ENCODE measurements at regions not wholly inside any gene's neighbourhood (a gene's known extent, or its start where the extent isn't known, plus 50 kb on each side); places are given as distances from the start of the nearest gene placed in this dataset.

DNA sequence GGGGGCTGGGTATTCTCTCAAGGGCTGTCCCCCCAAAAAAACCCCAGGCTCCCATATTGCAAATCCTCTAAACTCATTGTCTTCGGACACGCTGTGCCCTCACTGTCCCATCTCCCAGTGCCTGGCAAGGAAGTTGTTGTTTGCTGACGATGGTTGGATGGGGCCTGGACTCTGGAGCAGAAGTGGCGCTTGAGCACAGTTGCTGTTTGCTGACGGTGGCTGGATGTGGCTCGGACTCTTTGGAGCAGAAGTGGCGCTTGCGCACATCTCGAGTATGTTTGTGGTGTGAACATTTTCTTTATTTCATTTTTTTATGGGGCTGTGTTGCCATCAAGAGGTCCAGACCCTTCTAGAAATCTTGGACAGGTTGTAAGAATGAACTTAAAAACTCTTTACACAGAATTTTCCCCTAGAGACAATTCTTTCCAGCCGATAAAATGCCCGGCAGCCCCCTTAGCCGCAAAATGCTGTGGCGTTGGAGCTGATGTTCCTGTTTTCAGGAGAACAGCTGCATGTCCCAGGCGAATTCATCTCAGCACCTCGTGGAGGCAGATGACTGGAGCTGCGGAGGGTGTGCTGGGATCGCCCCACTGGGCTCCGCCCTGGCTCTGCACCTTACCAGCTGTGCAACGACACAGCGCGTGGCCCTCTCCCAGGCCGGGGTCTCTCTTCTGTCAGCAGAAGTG lies 1167.4 kb downstream of the BRD1 start:
- Histone ChIP-seq H3K27ac (ENCODE audit: low read depth, low read length) (no peak overlapping the region), H3K9ac (ENCODE audit: low read length) (no peak overlapping the region), H3K36me3 (ENCODE audit: low read length) (no peaks in the 10 kb centered on the region), H3K9me3 (ENCODE audit: insufficient read depth, low read length) (no peaks in the 10 kb centered on the region), H3K4me2 (ENCODE audit: low read depth, low read length, poor library complexity, severe bottlenecking) (no peak overlapping the region), H3K27me3 (ENCODE audit: low read length) (no peaks in the 10 kb centered on the region), H3K9me2 (replicated peaks; ENCODE audit: insufficient read depth, low read length) (no peaks in the 10 kb centered on the region), H3K4me3 (ENCODE audit: insufficient read depth, low read length, poor library complexity, severe bottlenecking) (no peak overlapping the region), H2AFZ (ENCODE audit: low read depth, low read length, severe bottlenecking) (no peak overlapping the region), H4K20me1 (ENCODE audit: low read depth, low read length) (no peaks in the 10 kb centered on the region), H3F3A (ENCODE audit: insufficient read depth) (no peaks in the 10 kb centered on the region), H3K79me2 (ENCODE audit: insufficient read depth, low read length) (no peaks in the 10 kb centered on the region)
- TF ChIP-seq EZH2phosphoT487 (conservative IDR thresholded peaks at IDR 0.05; ENCODE audit: low read length), result no peak

DNA sequence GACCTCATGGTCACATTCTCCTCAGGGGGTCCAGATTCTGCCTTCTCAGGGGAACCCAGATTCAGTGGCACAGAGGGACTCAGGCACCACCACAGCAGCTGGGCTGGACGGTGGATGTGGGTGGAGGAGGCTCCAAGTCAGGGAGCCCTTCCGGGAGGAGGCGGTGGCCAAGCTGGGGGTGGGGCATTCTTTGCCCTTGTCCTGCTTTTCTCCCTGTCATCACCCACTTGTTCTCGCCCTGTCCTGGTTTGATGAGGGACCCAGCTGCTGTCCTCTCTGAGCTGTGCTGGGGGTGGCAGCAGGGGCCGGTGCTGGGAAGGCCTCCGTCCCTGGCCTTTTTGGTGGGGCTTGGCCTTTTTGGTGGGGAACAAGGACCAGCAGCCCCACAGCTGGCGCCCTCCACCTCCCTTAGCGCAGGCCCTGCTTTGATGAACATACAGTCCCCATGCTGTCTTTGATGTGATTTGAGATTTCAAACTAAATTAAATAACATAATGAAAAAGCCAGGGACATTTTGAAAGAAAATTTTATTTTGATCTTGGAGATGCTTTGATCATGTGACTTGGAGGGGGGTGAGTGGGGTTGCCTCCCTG lies 1168.2 kb downstream of the BRD1 start:
- H3K9me2 ChIP-seq (replicated peaks; ENCODE audit: insufficient read depth, low read length), result no peaks in the 10 kb centered on the region
- no peak for TF ChIP-seq EZH2phosphoT487 (conservative IDR thresholded peaks at IDR 0.05; ENCODE audit: low read length)
- TF ChIP-seq, protein P1, sequence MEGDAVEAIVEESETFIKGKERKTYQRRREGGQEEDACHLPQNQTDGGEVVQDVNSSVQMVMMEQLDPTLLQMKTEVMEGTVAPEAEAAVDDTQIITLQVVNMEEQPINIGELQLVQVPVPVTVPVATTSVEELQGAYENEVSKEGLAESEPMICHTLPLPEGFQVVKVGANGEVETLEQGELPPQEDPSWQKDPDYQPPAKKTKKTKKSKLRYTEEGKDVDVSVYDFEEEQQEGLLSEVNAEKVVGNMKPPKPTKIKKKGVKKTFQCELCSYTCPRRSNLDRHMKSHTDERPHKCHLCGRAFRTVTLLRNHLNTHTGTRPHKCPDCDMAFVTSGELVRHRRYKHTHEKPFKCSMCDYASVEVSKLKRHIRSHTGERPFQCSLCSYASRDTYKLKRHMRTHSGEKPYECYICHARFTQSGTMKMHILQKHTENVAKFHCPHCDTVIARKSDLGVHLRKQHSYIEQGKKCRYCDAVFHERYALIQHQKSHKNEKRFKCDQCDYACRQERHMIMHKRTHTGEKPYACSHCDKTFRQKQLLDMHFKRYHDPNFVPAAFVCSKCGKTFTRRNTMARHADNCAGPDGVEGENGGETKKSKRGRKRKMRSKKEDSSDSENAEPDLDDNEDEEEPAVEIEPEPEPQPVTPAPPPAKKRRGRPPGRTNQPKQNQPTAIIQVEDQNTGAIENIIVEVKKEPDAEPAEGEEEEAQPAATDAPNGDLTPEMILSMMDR (IDR thresholded peaks at IDR 0.05; ENCODE audit: insufficient read depth, low read length, poor library complexity, severe bottlenecking), result no peak

DNA sequence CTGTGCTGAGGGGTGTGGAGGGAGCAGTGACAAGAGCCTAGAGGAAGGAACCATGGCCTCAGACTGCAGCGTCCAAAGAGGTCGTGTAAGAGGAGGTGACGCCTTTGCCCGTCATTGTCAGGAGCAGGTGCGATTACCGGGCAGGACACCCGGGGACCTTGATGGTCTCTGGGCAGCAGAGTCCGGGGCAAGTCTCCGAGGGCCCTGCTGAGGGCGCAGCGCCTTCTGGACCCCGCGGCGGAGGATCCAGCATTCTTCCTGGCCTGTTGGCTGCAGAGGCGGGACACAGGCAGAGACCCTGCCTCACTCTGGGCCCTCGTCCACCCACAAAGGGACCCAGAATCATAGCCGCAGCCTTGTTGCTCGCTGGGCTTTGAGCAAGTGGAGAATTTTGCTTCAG lies 1168.8 kb downstream of the BRD1 start:
- H3F3A ChIP-seq (ENCODE audit: insufficient read depth), result no peaks in the 10 kb centered on the region
- no peak overlapping the region for H3K4me2 ChIP-seq (ENCODE audit: low read depth, low read length, poor library complexity, severe bottlenecking)
- TF ChIP-seq, protein P1 (IDR thresholded peaks at IDR 0.05; ENCODE audit: insufficient read depth, low read length, poor library complexity, severe bottlenecking), result no peak
- TF ChIP-seq EZH2phosphoT487 (conservative IDR thresholded peaks at IDR 0.05; ENCODE audit: low read length), result no peak
- no peaks in the 10 kb centered on the region for H3K36me3 ChIP-seq (ENCODE audit: low read length)
- H3K27me3 ChIP-seq (ENCODE audit: low read length), result no peaks in the 10 kb centered on the region
- H3K9ac ChIP-seq (ENCODE audit: low read length), result no peak overlapping the region
- no peaks in the 10 kb centered on the region for H3K79me2 ChIP-seq (ENCODE audit: insufficient read depth, low read length)
- H3K4me3 ChIP-seq (ENCODE audit: insufficient read depth, low read length, poor library complexity, severe bottlenecking), result no peak overlapping the region
- H3K9me3 ChIP-seq (ENCODE audit: insufficient read depth, low read length), result no peaks in the 10 kb centered on the region
- no peaks in the 10 kb centered on the region for H4K20me1 ChIP-seq (ENCODE audit: low read depth, low read length)
- H3K9me2 ChIP-seq (replicated peaks; ENCODE audit: insufficient read depth, low read length), result no peaks in the 10 kb centered on the region
- no peak overlapping the region for H2AFZ ChIP-seq (ENCODE audit: low read depth, low read length, severe bottlenecking)
- no peak overlapping the region for H3K27ac ChIP-seq (ENCODE audit: low read depth, low read length)

More for the DNA sequence above, 1168.2 kb downstream of the BRD1 start:
- Histone ChIP-seq H3K4me2 (ENCODE audit: low read depth, low read length, poor library complexity, severe bottlenecking) (no peak overlapping the region), H3K9me3 (ENCODE audit: insufficient read depth, low read length) (no peaks in the 10 kb centered on the region), H3K4me3 (ENCODE audit: insufficient read depth, low read length, poor library complexity, severe bottlenecking) (no peak overlapping the region), H3K27me3 (ENCODE audit: low read length) (no peaks in the 10 kb centered on the region), H3K9ac (ENCODE audit: low read length) (no peak overlapping the region), H3F3A (ENCODE audit: insufficient read depth) (no peaks in the 10 kb centered on the region), H3K79me2 (ENCODE audit: insufficient read depth, low read length) (no peaks in the 10 kb centered on the region), H4K20me1 (ENCODE audit: low read depth, low read length) (no peaks in the 10 kb centered on the region), H3K36me3 (ENCODE audit: low read length) (no peaks in the 10 kb centered on the region), H2AFZ (ENCODE audit: low read depth, low read length, severe bottlenecking) (no peak overlapping the region), H3K27ac (ENCODE audit: low read depth, low read length) (no peak overlapping the region)

DNA sequence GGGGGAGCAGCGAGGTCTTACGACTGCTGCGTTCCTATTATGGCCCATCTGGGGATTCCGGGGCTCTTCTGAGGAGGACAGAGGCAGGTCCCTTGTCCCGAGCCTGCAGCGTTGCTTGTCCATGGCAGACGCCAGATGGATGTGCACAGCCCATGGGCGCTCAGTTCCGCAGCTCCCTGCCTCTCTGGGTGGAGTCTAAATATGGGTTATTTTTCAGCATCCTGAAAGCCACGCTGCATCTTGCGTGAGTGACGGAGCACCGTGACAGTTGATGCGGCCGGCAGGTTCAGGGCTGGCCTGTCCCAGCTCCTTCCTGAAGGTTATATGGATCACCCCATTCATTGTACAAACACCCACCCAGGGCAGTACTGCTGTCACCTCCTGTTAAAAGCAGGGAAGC lies 1169.4 kb downstream of the BRD1 start:
- Histone ChIP-seq H3K9me2 (replicated peaks; ENCODE audit: insufficient read depth, low read length) (no peaks in the 10 kb centered on the region), H3K79me2 (ENCODE audit: insufficient read depth, low read length) (no peaks in the 10 kb centered on the region), H3K36me3 (ENCODE audit: low read length) (no peaks in the 10 kb centered on the region), H4K20me1 (ENCODE audit: low read depth, low read length) (no peaks in the 10 kb centered on the region), H2AFZ (ENCODE audit: low read depth, low read length, severe bottlenecking) (no peak overlapping the region), H3F3A (ENCODE audit: insufficient read depth) (no peaks in the 10 kb centered on the region), H3K27me3 (ENCODE audit: low read length) (no peaks in the 10 kb centered on the region), H3K27ac (ENCODE audit: low read depth, low read length) (no peak overlapping the region), H3K4me2 (ENCODE audit: low read depth, low read length, poor library complexity, severe bottlenecking) (no peak overlapping the region), H3K9me3 (ENCODE audit: insufficient read depth, low read length) (no peaks in the 10 kb centered on the region), H3K9ac (ENCODE audit: low read length) (no peak overlapping the region), H3K4me3 (ENCODE audit: insufficient read depth, low read length, poor library complexity, severe bottlenecking) (no peak overlapping the region)
- no peak for TF ChIP-seq EZH2phosphoT487 (conservative IDR thresholded peaks at IDR 0.05; ENCODE audit: low read length)
- TF ChIP-seq, protein P1 (IDR thresholded peaks at IDR 0.05; ENCODE audit: insufficient read depth, low read length, poor library complexity, severe bottlenecking), result no peak
